GM21786 (cell line): ENCODE measurements at regions not wholly inside any gene's neighbourhood (a gene's known extent, or its start where the extent isn't known, plus 50 kb on each side); places are given as distances from the start of the nearest gene placed in this dataset.
"Not testable (repeated sequence)": the region's sequence is repeated elsewhere in the genome, so short reads cannot be mapped to it uniquely, and the experiment has no call there.

Experiments used
- ATAC-seq: cut with Tn5 transposase; IDR thresholded peaks from one replicate; pipeline ENCODE4 v1.9.1; 2021; ENCODE audit not compliant: unreplicated experiment

DNA sequence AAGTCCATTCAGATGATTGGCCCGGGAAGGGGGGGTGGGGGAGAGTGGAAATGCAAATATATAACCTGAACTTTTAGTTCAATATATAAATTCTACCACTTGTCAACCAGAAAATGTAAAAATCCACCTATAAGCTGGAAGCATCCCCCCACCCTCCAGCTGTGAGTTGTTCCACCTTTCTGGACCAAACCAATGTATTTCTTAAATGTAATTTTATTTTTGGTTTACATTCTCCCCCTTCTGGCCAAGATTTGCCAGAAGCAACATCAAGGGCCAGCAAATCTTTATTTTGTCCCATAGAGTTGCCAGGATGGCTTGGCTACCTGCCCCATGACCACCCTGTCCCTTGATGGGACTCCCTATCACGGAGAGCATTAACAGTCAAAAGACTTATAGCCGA, 545.7 kb downstream of the TBL1XR1 start:
- no peak for ATAC-seq

- ATAC-seq: no peak
These were observed 546.8 kb downstream of the TBL1XR1 start for GRCh38 chr3:176650478-176650877.

DNA sequence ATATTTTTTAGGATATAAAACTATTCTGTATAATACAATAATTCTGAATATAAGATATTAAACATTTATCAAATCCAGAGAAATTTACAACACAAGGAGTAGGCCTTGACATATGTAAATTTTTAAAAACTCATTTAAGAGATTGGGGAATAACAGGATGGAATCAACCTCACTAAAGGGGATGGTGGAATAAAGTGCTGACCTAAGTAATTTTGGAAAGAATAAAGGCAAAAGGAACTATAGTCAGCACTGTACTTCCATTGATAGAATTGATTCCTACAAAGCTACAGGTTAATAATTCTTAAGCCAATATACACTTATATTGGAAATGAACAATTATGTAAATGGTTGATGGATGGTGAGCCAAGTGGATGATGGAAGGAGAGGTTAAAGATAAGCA, 549.3 kb downstream of the TBL1XR1 start:
- no peak for ATAC-seq

GRCh38 chr3:176633511-176633910, 563.8 kb downstream of the TBL1XR1 start:
- ATAC-seq: no peak

DNA sequence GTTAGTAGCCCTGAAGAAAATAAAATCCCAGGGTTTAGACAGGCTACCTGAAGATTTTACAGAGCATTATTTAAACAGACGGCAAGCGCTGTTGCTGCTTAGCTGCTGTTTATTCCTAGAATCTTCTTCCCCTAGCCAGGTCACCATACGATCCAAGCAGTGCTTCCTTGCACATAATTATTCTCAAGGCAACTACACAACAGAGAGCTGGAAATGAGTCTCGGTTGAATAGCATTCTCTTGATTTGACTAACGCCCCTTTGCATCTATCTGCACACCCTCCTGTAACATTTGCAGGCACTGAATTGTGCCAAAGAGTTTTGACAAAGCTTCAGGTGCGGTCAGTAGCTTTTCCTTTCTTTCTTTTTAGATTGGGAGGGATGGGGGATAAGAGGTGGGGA, 564.4 kb downstream of the TBL1XR1 start:
- no peak for ATAC-seq

DNA sequence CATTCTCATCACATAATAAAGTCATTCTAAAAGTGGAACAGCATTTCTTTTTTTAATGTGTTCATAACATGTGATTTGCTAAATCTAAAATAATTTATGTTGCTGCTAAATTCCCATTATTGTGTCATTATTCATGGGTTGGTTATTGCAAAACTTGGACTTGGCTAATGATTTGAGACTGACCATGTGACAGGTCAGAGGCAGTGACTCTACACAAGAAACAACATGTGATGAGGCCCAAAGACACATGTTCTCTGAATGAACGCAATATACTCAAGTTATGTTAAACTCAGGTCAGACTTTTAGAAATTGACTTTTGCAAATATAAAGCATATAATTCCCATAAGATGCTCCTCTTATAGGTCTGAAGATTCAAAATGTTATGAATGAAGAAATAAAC, 566.1 kb downstream of the TBL1XR1 start:
- no peak for ATAC-seq

GRCh38 chr3:176628101-176628639, 569.1 kb downstream of the TBL1XR1 start:
- no peak for ATAC-seq

DNA sequence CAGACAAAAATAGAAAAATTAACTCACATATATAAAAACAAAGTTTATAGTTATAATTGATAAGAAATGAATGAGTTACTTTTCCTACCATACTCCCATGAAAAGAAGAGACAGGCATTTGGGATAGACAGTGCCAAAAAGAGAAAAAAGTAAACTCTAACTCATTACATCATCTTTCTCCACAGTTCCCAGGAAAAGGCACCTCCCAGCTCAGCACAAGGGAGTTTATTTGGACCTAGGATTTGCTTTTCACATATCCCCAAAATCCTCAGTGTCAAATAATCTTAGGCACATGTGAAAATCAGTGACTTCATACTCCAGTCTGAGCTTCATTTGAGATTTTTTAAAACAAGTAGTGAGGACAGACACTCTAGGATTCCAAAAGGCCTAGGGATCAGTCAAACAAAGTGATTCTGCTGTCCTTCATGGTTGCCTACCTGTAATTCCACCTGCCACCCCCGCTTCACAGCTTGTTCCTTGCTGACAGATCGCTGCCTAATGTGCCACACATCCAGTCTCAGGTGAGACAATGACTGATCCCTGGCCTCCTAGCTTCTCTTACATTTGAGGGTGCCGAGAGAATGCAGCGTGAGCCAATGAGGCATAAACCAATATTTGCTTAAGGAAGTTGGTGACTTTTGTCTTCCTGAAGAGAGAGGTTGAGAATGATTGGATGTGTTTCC, 573.7 kb downstream of the TBL1XR1 start:
- no peak for ATAC-seq

DNA sequence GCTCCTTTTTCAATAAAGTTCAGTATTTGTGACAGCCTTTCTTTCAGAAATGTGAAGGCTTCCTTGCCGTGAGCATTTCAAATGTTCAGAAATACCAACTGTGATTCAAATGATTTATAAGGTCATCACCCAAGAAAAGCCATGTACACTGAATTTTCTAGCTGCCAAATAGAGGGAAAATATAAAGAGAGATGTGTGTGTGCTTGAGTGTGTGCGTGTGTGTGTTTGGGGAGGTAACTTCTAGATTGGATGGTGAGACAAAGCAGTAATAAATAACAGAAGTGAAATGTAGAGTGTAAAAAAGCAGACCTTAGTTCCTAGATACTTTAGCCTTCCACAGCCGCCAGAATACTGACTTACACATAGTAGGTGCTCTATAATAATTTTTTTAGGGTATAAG, 577.4 kb downstream of the TBL1XR1 start:
- ATAC-seq: no peak

DNA sequence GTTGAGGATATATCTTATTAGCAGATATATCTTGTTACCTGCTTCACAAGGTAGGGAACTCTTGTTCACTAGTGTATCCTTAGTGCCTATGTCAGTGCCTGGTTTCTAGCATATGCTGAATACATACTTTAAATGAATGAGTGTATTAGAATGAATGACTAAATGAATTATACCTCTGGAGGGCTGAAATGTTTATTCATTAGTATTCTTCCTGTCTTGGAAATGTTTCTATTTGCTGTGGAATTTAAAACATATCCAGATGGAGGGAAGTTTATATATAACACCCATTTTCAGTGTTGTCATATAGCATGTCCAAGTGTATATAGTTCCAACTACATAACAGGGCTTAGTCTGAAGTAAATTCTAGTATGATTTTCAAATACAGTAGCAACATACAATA, 581.5 kb downstream of the TBL1XR1 start:
- no peak for ATAC-seq

GRCh38 chr3:176611703-176612102, 585.6 kb downstream of the TBL1XR1 start:
- ATAC-seq: no peak

DNA sequence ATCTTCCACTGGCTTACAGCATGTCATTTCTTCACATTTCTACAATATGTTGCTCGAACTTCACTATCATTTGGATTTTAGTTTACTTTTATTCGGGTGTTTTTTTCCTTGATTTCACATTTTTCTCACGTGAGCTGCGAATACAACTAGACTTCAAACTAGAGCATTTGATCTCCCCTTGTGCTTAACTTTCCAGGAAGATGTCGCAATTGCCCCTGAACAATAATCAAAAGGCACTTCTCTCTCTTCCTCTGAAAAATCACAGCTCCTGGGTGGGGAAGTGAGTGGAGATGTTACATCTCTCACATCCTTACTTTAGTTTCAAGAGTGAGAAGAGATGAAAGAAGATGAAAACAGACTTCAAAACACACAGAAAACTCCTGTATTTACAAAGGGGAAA, 587.9 kb downstream of the TBL1XR1 start:
- ATAC-seq: no peak

DNA sequence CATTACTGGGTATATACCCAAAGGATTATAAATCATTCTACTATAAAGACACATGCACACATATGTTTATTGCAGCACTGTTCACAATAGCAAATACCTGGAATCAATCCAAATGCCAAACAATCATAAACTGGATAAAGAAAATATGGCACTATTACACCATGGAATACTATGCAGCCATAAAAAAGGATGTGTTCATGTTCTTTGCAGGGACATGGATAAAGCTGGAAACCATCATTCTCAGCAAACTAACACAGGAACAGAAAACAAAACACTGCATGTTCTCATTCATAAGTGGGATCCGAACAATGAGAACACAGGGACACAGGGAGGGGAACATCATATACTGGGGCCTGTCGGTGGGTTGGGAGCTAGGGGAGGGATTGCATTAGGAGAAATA, 591.7 kb downstream of the TBL1XR1 start:
- not testable (repeated sequence) for ATAC-seq

DNA sequence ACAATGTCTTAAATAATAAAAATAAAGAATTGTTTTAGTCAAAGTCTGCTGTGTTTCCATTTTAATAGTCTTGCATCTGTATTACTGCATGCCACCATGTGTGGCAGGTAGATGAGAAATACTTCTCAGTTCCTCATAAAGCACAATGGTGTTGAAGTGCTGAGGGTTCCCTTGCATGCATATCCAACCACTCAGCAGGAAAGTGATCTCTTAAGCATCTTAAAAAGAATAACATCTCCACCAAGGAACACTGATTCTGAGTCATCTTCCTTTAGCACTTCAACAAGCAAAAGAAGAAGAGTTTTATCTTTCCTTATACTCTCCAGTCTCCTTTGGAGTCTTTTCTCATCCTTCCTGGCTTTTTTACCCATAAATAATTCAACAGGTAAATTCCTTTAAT, 602.0 kb downstream of the TBL1XR1 start:
- no peak for ATAC-seq

DNA sequence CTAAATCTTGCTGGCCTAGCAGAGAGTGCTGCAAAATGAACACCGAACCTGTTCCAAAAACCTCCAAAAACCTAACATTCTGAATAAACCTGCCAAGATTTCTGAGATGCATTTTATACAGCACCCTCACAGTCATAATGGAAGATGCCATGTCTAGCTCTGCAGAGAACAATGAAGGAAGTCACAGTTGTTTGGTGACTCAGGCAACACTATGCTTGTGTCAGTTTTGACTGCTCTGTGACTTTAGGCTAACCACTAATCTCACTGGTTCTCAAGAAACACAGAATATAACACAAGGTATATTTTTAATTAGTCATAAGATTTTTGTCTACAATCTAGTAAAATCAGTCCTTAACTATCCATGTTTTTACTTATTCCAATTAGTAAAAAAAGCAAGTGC, 606.6 kb downstream of the TBL1XR1 start:
- ATAC-seq: no peak

DNA sequence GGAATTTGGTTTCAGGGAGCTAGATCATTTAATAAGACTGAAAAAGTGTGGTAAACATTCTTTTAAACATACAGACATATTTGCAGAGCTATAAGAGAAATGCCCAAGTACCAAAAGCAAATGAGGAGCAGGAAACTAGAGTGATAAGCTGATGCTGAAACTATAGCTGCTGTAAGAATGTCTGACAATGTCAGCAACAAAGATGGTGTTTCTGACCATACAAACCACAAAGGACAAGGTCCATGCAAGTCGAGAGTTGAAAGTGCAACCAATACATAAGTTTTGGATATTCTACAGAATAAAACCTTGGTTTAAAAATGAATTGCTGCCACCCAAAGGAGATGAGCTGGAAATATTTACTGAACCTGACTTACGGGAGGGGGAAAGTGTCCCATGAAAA, 610.2 kb downstream of the TBL1XR1 start:
- peak; percentile 83 for ATAC-seq

DNA sequence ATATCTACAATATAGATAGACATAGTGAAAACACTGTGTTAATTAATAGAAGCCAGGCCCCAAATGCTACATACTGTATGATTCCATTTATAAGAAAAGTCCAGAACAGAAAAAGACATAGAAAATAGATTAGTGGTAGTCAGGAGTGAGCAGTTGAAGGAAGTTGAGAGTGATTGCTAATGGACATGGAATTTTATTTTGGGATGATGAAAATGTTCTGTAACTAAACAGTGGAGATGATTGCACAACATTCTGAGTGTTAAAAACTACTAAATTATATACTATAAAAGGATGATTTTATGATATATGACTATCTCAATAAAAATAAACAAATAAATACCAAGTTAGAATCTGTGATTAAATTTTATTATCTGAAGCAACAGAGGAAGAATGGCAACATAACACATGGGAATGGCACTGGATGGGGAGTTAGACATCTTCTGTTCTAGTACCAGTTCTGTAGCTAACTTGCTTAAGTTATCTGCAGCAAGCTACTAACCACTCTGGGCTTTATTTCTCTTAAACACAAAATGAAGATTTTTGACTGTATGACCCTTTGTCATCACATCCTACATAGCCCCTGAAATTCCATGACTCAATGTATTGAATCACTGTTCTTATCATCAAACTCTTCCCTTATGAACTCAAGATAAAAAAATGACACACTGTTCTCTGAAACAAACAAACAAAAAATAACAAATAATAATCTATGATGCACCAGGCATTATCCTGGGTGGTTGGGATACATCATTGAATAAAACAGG, 612.7 kb downstream of the TBL1XR1 start:
- no peak for ATAC-seq

DNA sequence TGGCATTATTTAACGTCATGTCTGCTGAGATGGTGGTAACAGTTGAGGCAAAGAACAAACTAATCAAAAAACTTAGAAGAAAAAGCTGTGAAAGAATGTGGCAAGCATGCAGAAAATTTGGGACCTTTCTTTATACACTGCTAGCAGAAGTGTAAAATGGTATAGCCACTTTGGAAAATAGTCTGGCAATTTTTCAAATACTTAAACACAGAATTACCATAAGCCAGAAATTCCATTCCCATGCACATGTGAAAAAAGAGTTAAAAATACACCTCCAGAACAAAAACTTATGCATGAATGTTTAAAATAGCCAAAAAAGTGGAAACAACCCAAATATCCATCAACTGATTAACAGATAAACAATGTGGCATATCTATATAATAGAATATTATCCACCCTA, 613.3 kb downstream of the TBL1XR1 start:
- ATAC-seq: no peak

DNA sequence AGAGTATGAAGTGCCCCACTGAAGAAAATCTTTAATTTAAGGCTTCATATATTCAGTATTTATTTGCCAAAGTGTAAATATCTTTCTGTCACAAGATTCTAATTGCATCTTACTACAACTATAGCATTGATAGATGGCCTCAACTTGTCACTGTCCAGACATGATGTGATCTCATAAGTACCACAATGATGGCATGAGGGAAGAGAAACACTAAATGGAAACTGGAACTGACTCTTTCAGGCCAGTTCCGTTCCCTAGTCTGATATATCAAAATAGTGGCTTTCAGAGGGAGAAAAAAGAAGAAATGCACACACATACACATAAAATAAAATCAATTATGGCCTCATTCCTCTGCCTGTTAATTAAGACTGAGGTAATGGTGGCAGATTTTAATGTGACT, 615.7 kb downstream of the TBL1XR1 start:
- ATAC-seq: peak; percentile 46

DNA sequence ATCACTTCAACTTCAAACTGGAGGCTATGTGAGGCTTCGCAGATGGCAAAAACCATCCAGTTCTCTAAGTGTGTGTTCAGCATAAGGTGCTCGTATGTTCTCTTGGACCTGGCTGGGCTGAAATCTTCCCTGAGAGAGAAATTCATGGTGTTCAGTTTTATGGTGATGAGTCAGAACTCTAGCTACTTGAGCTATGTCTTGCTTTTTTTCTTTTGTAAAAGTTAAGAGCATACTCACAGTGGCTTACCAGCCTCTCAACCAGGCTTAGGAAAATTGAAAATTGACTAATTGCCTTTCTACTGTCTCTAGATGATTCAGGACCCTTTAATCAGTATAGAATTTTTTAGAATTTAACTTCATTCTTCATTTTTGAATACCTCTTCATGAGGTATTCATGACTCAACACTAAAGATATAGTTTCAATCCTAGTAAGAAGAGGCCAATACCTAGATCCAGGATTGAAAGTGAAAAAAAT, 617.5 kb downstream of the TBL1XR1 start:
- ATAC-seq: peak; percentile 53

DNA sequence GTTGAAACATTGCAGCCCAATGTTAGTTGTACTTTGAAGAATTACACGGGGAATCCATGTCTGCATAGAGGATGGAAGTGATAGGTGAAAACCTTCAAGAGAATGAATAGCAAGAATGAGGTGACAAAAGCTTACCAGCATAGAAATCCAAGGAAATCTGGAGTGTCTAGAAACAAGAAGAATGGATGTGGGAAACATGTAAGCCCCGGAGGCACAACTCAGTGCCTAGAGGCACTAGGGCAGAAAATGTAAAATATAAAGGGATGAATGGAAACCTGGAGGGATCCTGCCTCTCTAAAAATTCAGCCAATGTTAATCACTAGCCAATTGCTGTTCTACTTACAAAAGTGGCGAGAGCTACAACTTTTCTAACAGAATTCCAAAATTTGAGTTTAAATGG, 619.0 kb downstream of the TBL1XR1 start:
- ATAC-seq: no peak

GRCh38 chr3:176577447-176577846, 619.8 kb downstream of the TBL1XR1 start:
- no peak for ATAC-seq
